Esophagus squamous epithelium (tissue), 5 donors: ENCODE measurements at regions not wholly inside any gene's neighbourhood (a gene's known extent, or its start where the extent isn't known, plus 50 kb on each side); places are given as distances from the start of the nearest gene placed in this dataset.

Experiments
- DNase-seq: peaks from one replicate; lab custom pipeline; 2025; lab: John Stamatoyannopoulos, UW
- H3K27ac ChIP-seq, 4 donors: fragments of 200-600 bp; sonication (generic); one replicate each; pipeline ENCODE4 v1.5.1; 2016 to 2019; ENCODE audit warnings: mild to moderate bottlenecking in 1 of 4
- H3K27me3 ChIP-seq, 4 donors: fragments of 200-600 bp; sonication (generic); 1 replicate in 3 of 4; 2 replicates in 1 of 4; pipeline versions ENCODE4 v1.5.1 to v1.6.0; 2017 to 2021; ENCODE audit warnings: antibody characterized with exemption in 1 of 4
- H3K36me3 ChIP-seq, 3 donors: fragments of 200-600 bp; sonication (generic); one replicate each; pipeline ENCODE4 v1.5.1; 2016 to 2019
- H3K4me1 ChIP-seq, 3 donors: fragments of 200-600 bp; sonication (generic); one replicate each; pipeline ENCODE4 v1.5.1; 2017 to 2019
- H3K4me3 ChIP-seq, 4 donors: fragments of 200-600 bp; sonication (generic); 1 replicate in 3 of 4; 2 replicates in 1 of 4; pipeline ENCODE4 v1.5.1; 2016 to 2019; ENCODE audit warnings: mild to moderate bottlenecking in 2 of 4, moderate library complexity in 1 of 4
- H3K9me3 ChIP-seq, 3 donors: fragments of 200-600 bp; sonication (generic); one replicate each; pipeline ENCODE4 v1.5.1; 2016 to 2019
- POLR2A ChIP-seq, 4 donors: fragments of 450-650 bp; IDR thresholded peaks; one replicate each; pipeline ENCODE4 v1.6.1; 2017; ENCODE audit warnings: antibody characterized with exemption in 4 of 4, mild to moderate bottlenecking in 4 of 4, moderate library complexity in 3 of 4
- WGBS, 2 donors: methylation state at CpG; one replicate each; pipeline ENCODE4 v1.1.5; 2018; 5-methylcytosine and 5-hydroxymethylcytosine counted together
- intact Hi-C: fragments of 100-400 bp; cut with DNase I; formaldehyde crosslinking; loops from one replicate; pipeline ENCODE4 v1.15.0; 2022
- TF ChIP-seq, protein P1 (sequence below), 6 experiments: fragments of 450-650 bp in 4 of 6; fragments of 200-600 bp in 2 of 6; sonication (generic) in 2 of 6; IDR thresholded peaks; one replicate each; pipeline ENCODE4 v1.5.1; 2016 to 2019; ENCODE audit warnings: antibody characterized with exemption in 6 of 6, mild to moderate bottlenecking in 4 of 6, moderate library complexity in 4 of 6
- donor health status: DM: yes; HTN: yes; CAD: no.

DNA sequence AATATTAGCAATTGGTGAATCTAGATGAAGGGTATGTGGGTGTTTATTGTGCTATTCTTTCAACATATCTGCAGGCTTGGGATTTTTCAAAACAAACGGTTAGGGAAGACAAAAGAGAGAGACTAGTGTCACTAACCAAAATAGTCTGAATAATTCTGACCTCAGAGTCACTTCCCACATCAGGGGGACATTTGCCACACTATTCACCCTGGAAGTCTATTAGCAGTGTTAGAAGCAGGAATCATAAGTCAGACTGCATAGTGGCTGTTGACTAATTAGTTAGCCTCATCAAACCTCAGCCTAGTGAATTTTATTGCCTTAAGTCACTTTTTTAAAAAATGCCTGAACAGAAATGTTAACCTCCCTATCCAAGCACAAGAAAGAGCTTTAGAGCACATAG lies 169.2 kb upstream of the RGMB start:
- no peaks in the 10 kb centered on the region for H3K4me1 ChIP-seq
- no peak for DNase-seq
- H3K4me3 ChIP-seq = no peak overlapping the region
- WGBS, 2 donors = 33 to 48% methylated on average over 1 of the region's 1 CpG
- H3K9me3 ChIP-seq = no peaks in the 10 kb centered on the region
- no peaks in the 10 kb centered on the region for H3K36me3 ChIP-seq
- TF ChIP-seq, protein P1, sequence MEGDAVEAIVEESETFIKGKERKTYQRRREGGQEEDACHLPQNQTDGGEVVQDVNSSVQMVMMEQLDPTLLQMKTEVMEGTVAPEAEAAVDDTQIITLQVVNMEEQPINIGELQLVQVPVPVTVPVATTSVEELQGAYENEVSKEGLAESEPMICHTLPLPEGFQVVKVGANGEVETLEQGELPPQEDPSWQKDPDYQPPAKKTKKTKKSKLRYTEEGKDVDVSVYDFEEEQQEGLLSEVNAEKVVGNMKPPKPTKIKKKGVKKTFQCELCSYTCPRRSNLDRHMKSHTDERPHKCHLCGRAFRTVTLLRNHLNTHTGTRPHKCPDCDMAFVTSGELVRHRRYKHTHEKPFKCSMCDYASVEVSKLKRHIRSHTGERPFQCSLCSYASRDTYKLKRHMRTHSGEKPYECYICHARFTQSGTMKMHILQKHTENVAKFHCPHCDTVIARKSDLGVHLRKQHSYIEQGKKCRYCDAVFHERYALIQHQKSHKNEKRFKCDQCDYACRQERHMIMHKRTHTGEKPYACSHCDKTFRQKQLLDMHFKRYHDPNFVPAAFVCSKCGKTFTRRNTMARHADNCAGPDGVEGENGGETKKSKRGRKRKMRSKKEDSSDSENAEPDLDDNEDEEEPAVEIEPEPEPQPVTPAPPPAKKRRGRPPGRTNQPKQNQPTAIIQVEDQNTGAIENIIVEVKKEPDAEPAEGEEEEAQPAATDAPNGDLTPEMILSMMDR (IDR thresholded peaks at IDR 0.05) = no peak
- no peak overlapping the region for H3K27ac ChIP-seq
- no peaks in the 10 kb centered on the region for H3K27me3 ChIP-seq
- intact Hi-C loops = no loop called here

DNA sequence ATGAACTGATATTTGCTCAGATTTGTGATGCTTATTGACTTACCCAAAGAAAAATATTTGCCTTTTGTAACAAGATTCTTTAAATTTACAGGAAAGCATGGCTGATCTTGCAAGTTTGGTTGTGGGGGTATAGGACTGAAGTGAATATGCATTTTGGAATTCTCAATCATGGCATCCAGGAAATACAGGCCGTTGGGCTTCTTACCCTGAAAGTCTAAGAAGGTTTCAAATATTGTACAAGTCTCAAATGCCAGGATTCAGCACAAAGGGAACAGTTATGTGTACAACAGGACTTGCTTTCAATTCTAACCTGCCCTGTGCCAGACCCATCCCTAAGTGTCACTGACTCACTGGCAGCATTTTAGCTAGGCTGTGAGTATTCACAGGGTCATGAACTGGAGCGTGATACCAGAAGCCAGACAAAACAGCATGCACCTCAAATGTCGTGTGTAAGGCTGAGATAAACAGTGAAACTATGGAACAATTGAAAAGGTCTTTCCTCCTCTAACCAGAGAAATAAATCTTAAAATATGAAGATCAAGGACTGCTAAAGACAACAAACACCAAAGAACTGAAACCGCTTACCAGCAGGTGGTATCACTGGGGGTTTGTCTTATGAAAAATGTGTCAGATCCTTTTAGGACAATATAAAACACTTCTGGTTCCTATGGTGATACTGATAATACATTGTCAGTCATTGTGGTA lies 168.6 kb upstream of the RGMB start:
- H3K4me1 ChIP-seq = no peaks in the 10 kb centered on the region
- no peak for DNase-seq
- no peaks in the 10 kb centered on the region for H3K27me3 ChIP-seq
- TF ChIP-seq, protein P1 (IDR thresholded peaks at IDR 0.05) = no peak
- TF ChIP-seq POLR2A (IDR thresholded peaks at IDR 0.05) = no peak
- no peak overlapping the region for H3K27ac ChIP-seq
- WGBS, 2 donors = 37 to 56% methylated on average over 4 of the region's 4 CpGs
- no peak overlapping the region for H3K4me3 ChIP-seq
- no peaks in the 10 kb centered on the region for H3K9me3 ChIP-seq
- H3K36me3 ChIP-seq = no peaks in the 10 kb centered on the region
- intact Hi-C loops = no loop called here

DNA sequence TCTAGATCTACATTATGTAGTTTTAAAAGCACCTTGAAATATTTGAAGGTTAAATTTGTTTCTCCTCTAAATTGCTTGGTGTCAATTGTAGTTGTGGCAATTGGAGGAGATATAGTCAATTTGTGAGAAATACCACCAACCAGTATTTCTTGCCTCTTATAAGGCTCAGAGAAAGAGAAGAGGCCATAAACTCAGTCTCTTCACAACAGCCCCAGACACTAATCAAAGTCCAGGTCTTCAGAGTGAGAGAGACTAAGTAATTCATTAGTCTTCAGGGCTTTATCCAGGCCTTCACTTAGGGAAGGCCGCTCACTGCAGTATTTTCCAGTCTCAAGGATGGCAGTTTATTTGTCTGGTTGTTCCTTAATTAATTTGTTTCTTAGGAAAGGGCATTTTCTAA lies 168.0 kb upstream of the RGMB start:
- no peak for DNase-seq
- Histone ChIP-seq H3K4me1 (no peaks in the 10 kb centered on the region), H3K9me3 (no peaks in the 10 kb centered on the region), H3K4me3 (no peak overlapping the region), H3K36me3 (no peaks in the 10 kb centered on the region), H3K27ac (no peak overlapping the region), H3K27me3 (no peaks in the 10 kb centered on the region)
- no peak for TF ChIP-seq POLR2A (IDR thresholded peaks at IDR 0.05)
- TF ChIP-seq, protein P1 (IDR thresholded peaks at IDR 0.05) = no peak
- 95 to 100% methylated on average over 1 of the region's 1 CpG for WGBS, 2 donors
- intact Hi-C loops = no loop called here

- intact Hi-C loops = no loop called here
- no peak overlapping the region for H3K4me3 ChIP-seq
- TF ChIP-seq, protein P1 (IDR thresholded peaks at IDR 0.05) = no peak
- no peak for TF ChIP-seq POLR2A (IDR thresholded peaks at IDR 0.05)
- DNase-seq = no peak
- H3K4me1 ChIP-seq = no peaks in the 10 kb centered on the region
- 51 to 69% methylated on average over 2 of the region's 2 CpGs for WGBS, 2 donors
- no peaks in the 10 kb centered on the region for H3K36me3 ChIP-seq
- H3K27me3 ChIP-seq = no peaks in the 10 kb centered on the region
- H3K9me3 ChIP-seq = no peaks in the 10 kb centered on the region
- H3K27ac ChIP-seq = no peak overlapping the region
Observed at GRCh38 chr5:98606961-98607360, 166.5 kb upstream of the RGMB start.

GRCh38 chr5:98608052-98608451 lies 165.4 kb upstream of the RGMB start:
- TF ChIP-seq, protein P1 (IDR thresholded peaks at IDR 0.05) = no peak
- TF ChIP-seq POLR2A (IDR thresholded peaks at IDR 0.05) = no peak
- intact Hi-C loops = no loop called here
- no peak for DNase-seq
- Histone ChIP-seq H3K27ac (no peak overlapping the region), H3K27me3 (no peaks in the 10 kb centered on the region), H3K4me3 (no peak overlapping the region), H3K9me3 (no peaks in the 10 kb centered on the region), H3K36me3 (no peaks in the 10 kb centered on the region), H3K4me1 (no peaks in the 10 kb centered on the region)
- WGBS, 2 donors = 52 to 72% methylated on average over 3 of the region's 3 CpGs
